ENCODE measurements at regions not wholly inside any gene's neighbourhood (a gene's known extent, or its start where the extent isn't known, plus 50 kb on each side); places are given as distances from the start of the nearest gene placed in this dataset.

DNA sequence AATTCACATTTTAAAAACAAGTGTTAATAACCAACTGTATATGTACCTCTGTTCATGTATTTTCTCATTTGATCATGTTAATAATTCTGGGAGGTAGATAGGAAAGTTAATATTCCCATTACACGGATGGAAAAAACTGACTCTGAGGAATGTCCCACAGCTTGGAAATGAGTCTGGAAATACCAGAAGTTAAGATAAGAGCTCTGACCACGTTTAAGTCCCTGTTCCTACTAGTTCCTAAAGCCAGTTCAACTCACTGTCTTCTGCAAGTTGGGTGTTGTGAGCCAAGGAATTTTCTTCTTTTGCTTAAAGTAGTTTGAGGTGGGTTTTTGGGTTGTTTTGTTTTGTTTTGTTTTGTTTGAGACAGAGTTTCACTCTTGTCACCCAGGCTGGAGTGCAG is 104.5 kb downstream of the TMEM30B start:
- in situ Hi-C loops (cut with MboI; ENCODE audit: low sequenced_read_pairs, unreplicated experiment), result no loop called here
- no peak for TF ChIP-seq CTCF (IDR thresholded peaks at IDR 0.05; ENCODE audit: borderline replicate concordance, control extremely low read depth, extremely low read depth, insufficient read depth, missing control alignments)
- DNase-seq (ENCODE audit: low spot score), result no peak

- TF ChIP-seq CTCF (IDR thresholded peaks at IDR 0.05; ENCODE audit: borderline replicate concordance, control extremely low read depth, extremely low read depth, insufficient read depth, missing control alignments), result no peak
- in situ Hi-C loops (cut with MboI; ENCODE audit: low sequenced_read_pairs, unreplicated experiment), result no loop called here
- no peak for DNase-seq (ENCODE audit: low spot score)
These were observed 106.2 kb downstream of the TMEM30B start for GRCh38 chr14:61174987-61175386.

DNA sequence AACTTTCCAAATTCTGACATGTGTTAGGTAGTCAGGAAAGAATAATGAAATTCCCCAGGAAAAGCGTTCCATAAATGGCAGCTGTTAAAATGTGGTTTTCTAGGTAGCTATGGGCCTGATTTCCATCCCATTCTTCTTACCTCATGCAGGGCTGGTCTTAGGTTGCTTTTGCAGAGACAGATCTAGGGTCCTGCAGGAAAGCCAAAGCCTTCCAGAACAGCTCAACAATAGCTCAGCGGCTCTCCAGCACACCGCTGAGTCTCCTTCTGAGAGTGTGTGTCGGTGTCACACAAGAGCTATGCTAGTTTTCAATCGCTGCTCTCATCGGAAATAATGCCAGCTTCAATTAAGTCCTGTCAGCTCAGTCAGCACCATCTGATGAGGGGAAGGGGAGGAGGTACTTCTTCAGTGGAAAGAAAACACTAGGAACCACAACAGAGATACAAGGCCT is 106.7 kb downstream of the TMEM30B start:
- in situ Hi-C loops (cut with MboI; ENCODE audit: low sequenced_read_pairs, unreplicated experiment), result no loop called here
- TF ChIP-seq CTCF (IDR thresholded peaks at IDR 0.05; ENCODE audit: borderline replicate concordance, control extremely low read depth, extremely low read depth, insufficient read depth, missing control alignments), result no peak
- DNase-seq (ENCODE audit: low spot score), result no peak

- no peak for DNase-seq (ENCODE audit: low spot score)
- TF ChIP-seq CTCF (IDR thresholded peaks at IDR 0.05; ENCODE audit: borderline replicate concordance, control extremely low read depth, extremely low read depth, insufficient read depth, missing control alignments), result no peak
- in situ Hi-C loops (cut with MboI; ENCODE audit: low sequenced_read_pairs, unreplicated experiment), result no loop called here
These were observed 109.4 kb downstream of the TMEM30B start for GRCh38 chr14:61171727-61172126.

DNA sequence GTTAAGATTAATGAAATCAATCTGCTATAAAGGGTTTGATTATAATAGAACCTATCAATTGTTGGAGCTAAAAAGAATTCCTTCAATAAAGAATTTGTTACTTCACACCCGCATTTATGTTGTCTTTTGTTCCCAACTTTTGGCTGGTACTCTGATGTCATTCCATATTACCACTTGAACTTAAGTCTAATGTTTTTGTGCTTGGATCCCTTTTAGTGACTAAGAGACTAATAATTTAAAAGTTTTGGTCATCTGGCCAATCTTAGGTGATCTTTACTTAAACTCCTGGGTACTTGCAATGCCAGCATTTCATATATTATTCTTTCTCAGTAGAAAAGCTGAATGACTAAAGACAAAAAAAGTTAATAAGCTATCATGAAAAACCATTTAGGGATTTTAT is 113.0 kb downstream of the TMEM30B start:
- in situ Hi-C loops (cut with MboI; ENCODE audit: low sequenced_read_pairs, unreplicated experiment), result no loop called here
- DNase-seq (ENCODE audit: low spot score), result no peak
- TF ChIP-seq CTCF (IDR thresholded peaks at IDR 0.05; ENCODE audit: borderline replicate concordance, control extremely low read depth, extremely low read depth, insufficient read depth, missing control alignments), result no peak

- no peak for DNase-seq (ENCODE audit: low spot score)
- no peak for TF ChIP-seq CTCF (IDR thresholded peaks at IDR 0.05; ENCODE audit: borderline replicate concordance, control extremely low read depth, extremely low read depth, insufficient read depth, missing control alignments)
- in situ Hi-C loops (cut with MboI; ENCODE audit: low sequenced_read_pairs, unreplicated experiment), result no loop called here
These were observed 113.5 kb downstream of the TMEM30B start for GRCh38 chr14:61167642-61168041.

- in situ Hi-C loops (cut with MboI; ENCODE audit: low sequenced_read_pairs, unreplicated experiment), result no loop called here
- no peak for DNase-seq (ENCODE audit: low spot score)
- no peak for TF ChIP-seq CTCF (IDR thresholded peaks at IDR 0.05; ENCODE audit: borderline replicate concordance, control extremely low read depth, extremely low read depth, insufficient read depth, missing control alignments)
These were observed 120.3 kb downstream of the TMEM30B start for GRCh38 chr14:61160798-61161197.
